Colonic mucosa (tissue), 4 donors: ENCODE measurements at regions not wholly inside any gene's neighbourhood (a gene's known extent, or its start where the extent isn't known, plus 50 kb on each side); places are given as distances from the start of the nearest gene placed in this dataset.

ENCODE experiments used
- DNase-seq: peaks from one replicate; pipeline ENCODE4 v3.0.0-alpha.2; 2020
- H3K27ac ChIP-seq: fragments of 200-600 bp; one replicate; pipeline ENCODE4 v1.8.0; 2021
- H3K27me3 ChIP-seq: fragments of 200-600 bp; one replicate; pipeline ENCODE4 v1.8.0; 2021
- H3K36me3 ChIP-seq: fragments of 200-600 bp; one replicate; pipeline ENCODE4 v1.8.0; 2021
- H3K4me1 ChIP-seq: fragments of 200-600 bp; one replicate; pipeline ENCODE4 v1.8.0; 2021; ENCODE audit warnings: mild to moderate bottlenecking
- H3K4me3 ChIP-seq: fragments of 200-600 bp; one replicate; pipeline ENCODE4 v1.8.0; 2021
- H3K9ac ChIP-seq, 2 donors: one replicate each; pipeline ENCODE4 v1.7.0; 2013; ENCODE audit warnings: control low read depth in 2 of 2, low read depth in 2 of 2, low read length in 2 of 2
- H3K9me3 ChIP-seq: fragments of 200-600 bp; one replicate; pipeline ENCODE4 v1.8.0; 2021
- CTCF ChIP-seq: fragments of 200-600 bp; IDR thresholded peaks from one replicate; pipeline ENCODE4 v1.8.0; 2022; ENCODE audit warnings: antibody characterized with exemption, mild to moderate bottlenecking
- intact Hi-C: fragments of 100-400 bp; cut with DNase I; formaldehyde crosslinking; loops from one replicate; pipeline ENCODE4 v1.14.1; 2022
- donor health status: healthy.
- donor health status: DM: no; HTN: no; CAD: no.
- donor health status: DM: no; HTN: no; CAD: no.

DNA sequence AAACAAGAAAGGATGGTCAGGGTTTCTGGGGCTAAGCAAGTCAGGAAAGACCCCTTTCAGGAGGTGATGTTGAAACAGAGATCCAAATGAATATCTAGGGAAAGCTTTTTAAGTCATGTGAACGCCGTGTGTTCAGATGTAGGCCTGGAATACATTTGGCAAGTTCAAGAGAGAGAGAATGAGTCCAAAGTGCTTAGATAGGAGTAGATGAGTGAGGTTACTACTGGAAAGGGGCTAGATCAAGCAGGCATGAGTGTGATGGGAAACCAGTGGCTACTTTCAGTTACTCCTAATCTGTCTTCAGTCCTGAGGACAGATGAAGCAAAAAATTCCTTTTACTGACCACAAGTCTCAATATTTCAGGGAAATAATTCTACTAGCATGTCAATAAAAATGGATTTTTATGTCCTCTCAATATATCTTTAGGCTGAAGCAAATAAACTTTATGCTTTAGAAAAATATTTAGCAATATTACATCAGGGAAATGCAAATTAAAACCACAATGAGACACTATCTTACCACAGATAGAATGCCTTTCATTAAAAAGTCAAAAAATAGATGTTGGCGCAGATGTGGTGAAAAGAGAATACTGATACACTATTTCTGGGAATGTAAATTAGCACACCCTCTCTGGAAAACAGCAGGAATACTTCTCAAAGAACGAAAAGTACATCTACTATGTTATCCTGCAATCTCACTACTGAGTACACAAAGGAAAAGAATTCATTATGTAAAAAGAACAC lies 1085.0 kb upstream of the TENM4 start:
- Histone ChIP-seq H3K27ac (no peak overlapping the region), H3K9me3 (no peaks in the 10 kb centered on the region), H3K36me3 (no peaks in the 10 kb centered on the region), H3K4me3 (no peak overlapping the region), H3K27me3 (no peaks in the 10 kb centered on the region), H3K4me1 (no peaks in the 10 kb centered on the region), H3K9ac (no peak overlapping the region)
- DNase-seq = no peak
- TF ChIP-seq CTCF = no peak
- intact Hi-C loops = no loop called here

GRCh38 chr11:80524349-80524748 lies 1083.5 kb upstream of the TENM4 start:
- Histone ChIP-seq H3K4me1 (peaks cover 7% of the 10 kb centered on the region), H3K4me3 (no peak overlapping the region), H3K9ac (no peak overlapping the region), H3K27me3 (no peaks in the 10 kb centered on the region), H3K27ac (no peak overlapping the region), H3K36me3 (no peaks in the 10 kb centered on the region), H3K9me3 (no peaks in the 10 kb centered on the region)
- DNase-seq = no peak
- intact Hi-C loops = no loop called here
- no peak for TF ChIP-seq CTCF

- no peaks in the 10 kb centered on the region for H3K27me3 ChIP-seq
- no peak overlapping the region for H3K27ac ChIP-seq
- H3K9me3 ChIP-seq = no peaks in the 10 kb centered on the region
- TF ChIP-seq CTCF = no peak
- peaks cover 7% of the 10 kb centered on the region for H3K4me1 ChIP-seq
- H3K4me3 ChIP-seq = no peak overlapping the region
- intact Hi-C loops = no loop called here
- H3K9ac ChIP-seq = no peak overlapping the region
- no peaks in the 10 kb centered on the region for H3K36me3 ChIP-seq
- DNase-seq = no peak
Measured at GRCh38 chr11:80523057-80523456, 1082.2 kb upstream of the TENM4 start.

- H3K27ac ChIP-seq = no peak overlapping the region
- no peaks in the 10 kb centered on the region for H3K9me3 ChIP-seq
- intact Hi-C loops = no loop called here
- H3K36me3 ChIP-seq = no peaks in the 10 kb centered on the region
- H3K4me1 ChIP-seq = peaks cover 7% of the 10 kb centered on the region
- DNase-seq = no peak
- H3K9ac ChIP-seq = no peak overlapping the region
- H3K27me3 ChIP-seq = no peaks in the 10 kb centered on the region
- no peak for TF ChIP-seq CTCF
- no peak overlapping the region for H3K4me3 ChIP-seq
Measured at GRCh38 chr11:80521592-80521991, 1080.8 kb upstream of the TENM4 start.

- intact Hi-C loops = no loop called here
- no peak for DNase-seq
- Histone ChIP-seq H3K27ac (no peak overlapping the region), H3K9me3 (no peaks in the 10 kb centered on the region), H3K36me3 (no peaks in the 10 kb centered on the region), H3K4me1 (peaks cover 7% of the 10 kb centered on the region), H3K27me3 (no peaks in the 10 kb centered on the region), H3K4me3 (no peak overlapping the region), H3K9ac (no peak overlapping the region)
- TF ChIP-seq CTCF = no peak
Measured at GRCh38 chr11:80520507-80520887, 1079.7 kb upstream of the TENM4 start.
